Germinal center (tissue), 1 donor: ENCODE measurements at regions not wholly inside any gene's neighbourhood (a gene's known extent, or its start where the extent isn't known, plus 50 kb on each side); places are given as distances from the start of the nearest gene placed in this dataset.

Experiments used
- DNase-seq: peaks from one replicate; pipeline ENCODE4 v3.0.0; 2012; ENCODE audit warnings: mixed read lengths, low spot score

DNA sequence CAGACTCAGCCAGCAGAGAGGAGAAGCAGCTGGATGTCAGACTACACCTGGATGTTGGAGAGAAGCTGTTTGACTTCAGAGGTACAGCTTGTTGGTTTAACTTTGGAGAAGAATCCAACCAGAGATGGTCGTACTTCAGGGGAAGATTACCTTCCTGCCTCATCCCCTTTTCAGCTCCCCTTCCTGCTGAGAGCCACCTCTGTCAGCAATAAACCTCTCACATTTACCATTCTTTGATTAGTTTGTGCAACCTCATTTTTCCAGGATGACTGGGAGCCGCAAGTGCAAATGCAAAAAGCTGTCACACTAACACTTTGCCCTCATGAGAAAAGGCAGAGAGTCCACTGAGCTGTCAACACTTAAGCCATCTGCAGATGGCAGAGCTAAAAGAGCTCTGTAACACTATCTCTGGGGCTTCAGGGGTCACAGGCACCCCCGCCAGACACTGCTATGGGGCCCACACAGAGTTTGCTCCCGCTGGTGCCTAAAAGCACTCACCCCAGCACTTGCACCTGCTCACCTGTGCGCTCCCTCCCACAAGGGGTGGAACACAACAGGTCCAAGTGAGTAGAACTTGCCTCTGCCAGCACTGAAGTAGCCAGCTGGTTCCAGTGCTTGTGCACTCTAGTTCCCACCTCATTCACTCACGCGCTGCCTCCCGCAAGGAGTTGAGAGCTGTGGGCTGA lies 391.7 kb downstream of the METTL4 start:
- DNase-seq: no peak

DNA sequence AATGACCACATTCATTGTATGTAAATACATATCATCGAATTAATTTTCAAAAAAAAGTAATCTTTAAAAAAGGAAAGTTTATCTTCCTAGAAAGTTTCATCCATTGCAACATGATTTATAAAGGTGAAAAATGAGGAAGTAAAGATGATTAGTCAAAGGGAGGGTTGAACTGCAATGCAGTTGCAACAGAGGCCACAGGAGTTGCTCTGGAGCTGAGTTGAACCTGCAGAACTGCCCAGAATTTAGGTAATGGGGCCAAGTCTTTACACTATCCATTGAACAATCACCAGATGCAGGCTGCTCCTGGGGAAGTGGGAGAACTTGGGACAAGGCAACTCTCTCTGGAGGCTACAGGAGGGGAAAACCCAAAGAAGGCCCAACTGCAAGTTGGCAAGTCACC lies 390.7 kb downstream of the METTL4 start:
- no peak for DNase-seq

DNA sequence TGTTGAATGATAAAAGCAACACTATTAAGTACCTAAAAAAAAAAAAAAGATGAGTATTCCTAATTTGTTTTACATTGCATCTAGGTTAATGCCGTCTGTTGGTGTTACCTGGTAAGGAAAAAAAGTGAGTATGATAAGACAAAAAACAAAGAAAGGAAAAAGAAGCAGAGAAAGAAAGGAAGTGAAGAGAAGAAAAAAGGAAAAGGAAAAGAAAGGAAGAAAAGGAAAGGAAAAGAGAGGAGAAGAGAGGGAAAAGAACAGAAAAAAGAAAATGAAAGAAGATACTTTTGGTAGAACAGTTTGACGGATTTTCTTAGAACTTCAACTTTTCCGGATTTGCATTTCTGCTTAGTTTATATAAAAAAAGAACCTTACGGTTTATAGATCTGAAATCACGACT lies 387.9 kb downstream of the METTL4 start:
- DNase-seq: no peak

DNA sequence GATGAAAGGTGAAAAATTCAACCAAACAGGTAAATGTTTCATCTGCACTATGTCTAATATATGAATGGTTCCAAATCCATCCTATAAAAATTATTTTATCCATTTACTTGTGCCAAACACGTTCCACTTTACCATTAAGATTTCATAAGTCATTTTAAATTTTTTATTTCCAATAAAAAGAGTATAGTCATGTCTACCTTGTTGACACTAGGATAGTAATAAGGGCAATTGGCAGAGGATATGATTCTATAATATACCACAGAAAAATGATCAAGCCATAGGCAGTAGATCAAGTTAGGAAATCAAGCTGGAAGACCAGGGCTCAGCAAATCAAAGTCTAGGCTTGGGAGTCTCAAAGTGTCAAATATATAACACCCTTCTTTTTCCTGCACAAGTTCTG lies 384.3 kb downstream of the METTL4 start:
- no peak for DNase-seq

DNA sequence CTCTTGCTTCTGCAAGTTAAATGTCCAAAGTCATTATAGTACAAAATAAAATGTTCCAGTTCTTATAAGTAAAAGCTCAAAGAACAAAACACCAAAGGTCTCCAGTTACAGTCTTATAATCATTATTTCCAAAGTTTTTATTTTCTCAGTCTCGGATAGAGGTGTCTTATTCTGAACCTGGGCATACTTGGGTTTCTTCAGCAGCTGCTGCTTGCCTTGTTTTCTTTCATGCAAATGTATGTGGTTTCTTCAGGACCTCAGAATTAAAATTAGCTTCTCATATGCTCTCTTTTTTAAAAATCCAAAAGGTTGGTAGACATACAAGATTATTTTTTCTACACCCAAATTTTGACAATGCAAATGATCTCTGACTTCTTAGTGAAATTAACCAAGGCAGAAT lies 383.0 kb downstream of the METTL4 start:
- DNase-seq: no peak

DNA sequence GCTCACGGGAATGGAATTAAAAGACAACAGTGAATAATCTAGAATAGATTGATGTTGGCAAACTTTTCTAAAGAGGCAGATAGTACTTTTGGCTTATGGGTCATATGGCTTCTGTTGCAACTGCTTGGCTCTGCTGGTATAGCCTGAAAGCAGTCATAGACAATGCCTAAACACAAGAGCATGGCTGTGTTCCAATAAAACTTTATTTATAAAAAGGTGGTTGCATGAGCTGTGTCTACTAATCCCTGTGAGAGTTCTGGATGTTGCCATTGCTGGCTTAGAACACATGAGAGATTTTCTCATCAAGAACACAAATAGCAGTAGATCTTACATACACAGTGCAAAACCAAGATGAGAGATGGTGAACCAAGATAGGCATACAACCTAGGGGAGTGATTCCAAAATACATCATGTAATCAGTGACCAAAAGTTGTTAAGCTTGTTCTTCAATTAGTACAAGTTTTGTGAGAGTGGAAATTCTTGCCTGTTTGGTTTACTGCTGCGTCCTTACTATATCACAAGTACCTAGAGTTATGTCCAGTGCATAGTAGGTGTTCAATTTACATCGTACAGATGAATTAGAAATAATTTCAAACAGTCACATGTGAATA lies 380.0 kb downstream of the METTL4 start:
- DNase-seq: no peak

DNA sequence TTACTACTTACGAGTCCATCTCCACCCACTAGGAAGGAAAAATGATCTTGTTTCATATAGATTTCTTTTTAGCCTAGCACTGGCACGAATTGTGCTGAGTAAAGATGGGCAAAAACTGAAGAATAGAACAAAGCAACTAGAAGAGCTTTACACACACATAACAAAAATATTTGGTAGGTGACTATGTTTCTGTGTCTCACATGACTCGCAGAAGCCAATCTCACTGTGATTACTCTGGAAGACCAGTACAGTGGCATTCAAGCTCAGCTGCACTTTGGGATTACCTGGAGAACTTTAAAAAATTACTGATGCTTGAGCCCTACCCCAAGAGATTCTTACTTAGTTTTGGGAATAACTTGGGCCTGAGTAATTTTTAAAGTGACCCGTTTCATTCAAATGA lies 378.7 kb downstream of the METTL4 start:
- DNase-seq: no peak

DNA sequence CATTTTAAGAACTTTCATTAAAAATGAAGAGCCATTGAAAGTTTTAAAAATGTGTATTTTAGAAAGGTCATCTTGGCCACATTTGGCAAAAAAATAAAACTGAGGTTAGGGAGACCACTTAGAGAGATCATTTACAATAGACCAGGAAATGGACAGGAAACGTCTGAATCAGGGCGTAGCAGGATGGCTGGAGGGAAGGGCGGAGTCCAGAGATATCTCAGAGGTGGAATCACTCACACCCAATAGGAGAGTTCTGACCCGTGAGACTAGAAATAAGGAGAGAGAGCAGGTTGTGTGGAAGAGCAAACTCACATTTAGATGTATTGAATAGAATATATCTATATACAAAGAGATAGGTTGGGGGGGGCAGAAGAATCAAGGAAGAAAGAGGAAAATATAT lies 373.4 kb downstream of the METTL4 start:
- DNase-seq: no peak

DNA sequence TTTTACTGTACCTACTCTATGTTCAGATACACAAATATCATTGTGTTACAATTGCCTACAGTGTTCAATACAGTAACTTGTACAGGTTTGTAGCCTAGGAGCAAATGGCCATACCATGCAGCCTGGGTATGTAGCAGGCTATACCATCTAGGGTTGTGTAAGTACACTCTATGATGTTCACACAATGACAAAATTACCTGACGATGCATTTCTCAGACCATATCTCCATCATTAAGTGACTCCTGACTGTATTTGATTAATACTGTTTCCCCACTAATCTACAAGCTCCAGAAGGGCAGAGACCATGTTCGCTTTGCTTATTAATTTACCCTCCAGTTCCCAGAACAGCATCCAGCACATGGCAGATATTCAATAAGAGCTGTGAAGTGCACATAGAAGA lies 372.2 kb downstream of the METTL4 start:
- DNase-seq: no peak

DNA sequence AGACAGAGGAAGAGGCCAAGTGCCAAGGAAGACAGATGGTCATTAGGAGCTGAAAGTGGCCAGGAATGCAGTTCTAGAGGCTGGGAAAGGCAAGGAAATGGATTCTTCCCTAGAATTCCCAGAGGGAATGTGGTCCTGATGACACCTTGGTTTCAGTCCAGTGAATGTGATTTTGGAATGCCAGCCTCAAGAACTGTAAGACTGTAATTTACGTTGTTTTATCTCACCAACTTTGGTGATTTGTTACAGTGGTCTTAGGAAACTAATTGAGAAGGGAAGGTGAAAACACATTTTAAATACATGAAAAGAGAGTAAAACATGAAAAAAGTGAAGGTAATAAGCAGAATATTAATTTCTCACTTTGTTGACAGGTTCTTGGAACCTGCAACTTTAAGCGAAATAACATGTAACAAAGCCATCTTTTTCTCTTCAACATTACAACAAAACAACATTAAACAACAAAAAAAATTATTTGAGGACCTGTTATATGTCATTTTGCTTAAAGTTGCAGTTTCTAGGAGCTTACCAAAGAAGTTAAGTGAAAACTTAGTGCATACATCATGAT lies 370.2 kb downstream of the METTL4 start:
- no peak for DNase-seq

DNA sequence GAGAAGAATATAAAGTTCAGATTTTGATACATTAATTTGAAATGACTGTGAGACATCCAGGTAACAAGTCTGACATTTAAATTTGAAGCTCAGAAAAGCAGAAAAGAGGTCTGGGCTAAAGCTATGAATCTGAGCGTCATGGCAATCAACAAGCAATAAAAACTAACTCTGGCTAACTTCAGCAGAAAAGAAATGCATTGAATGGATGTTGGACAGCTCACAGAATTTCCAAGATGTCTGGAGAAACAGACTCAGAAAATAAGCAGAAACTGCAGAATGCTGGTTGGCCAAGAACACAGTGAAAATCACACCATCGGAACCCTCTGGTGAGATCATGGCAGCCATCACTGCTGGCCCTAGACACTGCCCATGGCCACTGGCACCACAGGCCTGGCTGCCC lies 366.6 kb downstream of the METTL4 start:
- no peak for DNase-seq

DNA sequence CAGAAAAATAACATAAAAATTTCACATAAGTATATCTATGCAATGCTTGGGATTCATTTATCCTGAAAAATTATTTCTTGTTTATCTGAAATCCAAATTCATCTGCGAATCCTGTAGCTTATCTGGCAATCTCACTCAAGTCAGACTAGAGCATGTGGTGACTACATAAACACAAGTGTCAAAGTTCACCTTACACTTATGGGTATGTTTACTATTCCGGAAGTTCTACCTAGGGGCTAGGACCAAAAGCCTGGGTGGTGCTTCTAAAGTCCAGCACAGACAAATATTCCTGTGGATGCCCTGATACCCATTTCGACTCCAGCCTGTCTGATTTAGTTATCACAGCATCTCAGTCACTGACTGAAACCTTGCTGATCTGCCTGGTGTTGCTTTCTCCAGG lies 364.0 kb downstream of the METTL4 start:
- no peak for DNase-seq

DNA sequence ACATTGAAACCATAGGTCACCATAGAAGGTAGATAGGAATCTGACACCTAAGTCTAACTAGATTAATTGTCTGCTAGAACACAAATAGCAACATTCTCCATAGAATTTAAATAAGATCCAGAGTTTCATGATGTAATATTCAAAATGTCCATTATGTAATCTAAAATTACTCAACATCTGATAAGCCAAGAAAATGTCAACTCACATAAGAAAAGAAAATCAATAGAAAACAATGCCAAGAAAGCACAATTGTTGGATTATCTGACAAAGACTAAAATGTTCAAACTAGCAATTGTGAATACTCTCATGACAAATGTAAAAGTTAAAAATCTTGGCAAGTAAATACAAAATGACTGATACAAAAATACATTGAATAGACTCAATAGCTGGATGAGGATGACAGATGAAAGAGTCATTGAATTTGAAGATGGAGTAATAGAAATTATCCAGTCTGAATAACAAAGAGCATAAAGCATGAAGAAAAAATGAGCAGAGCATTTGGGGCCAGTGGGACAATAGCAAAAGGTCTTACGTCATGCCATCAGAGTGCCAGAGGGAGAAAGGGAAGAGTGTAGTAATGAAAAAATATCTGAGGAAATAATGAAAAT lies 358.6 kb downstream of the METTL4 start:
- DNase-seq: no peak

DNA sequence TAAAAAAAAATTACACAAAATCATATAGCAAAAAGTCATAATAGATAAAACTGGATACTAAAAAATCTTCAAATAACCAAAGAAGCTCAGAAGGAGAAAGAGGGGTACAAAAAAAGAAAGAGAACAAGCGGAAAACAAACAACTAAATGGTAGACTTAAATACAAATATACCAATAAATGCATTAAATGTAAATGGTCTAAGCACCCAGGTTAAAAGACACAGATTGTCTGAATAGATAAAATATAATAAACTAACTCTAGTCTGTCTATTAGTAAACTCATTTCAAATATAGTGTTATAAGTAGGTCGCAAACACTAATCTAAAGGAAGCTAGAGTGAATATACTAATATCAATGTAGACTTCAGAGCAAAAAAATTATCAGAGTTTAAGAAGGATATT lies 357.4 kb downstream of the METTL4 start:
- no peak for DNase-seq

DNA sequence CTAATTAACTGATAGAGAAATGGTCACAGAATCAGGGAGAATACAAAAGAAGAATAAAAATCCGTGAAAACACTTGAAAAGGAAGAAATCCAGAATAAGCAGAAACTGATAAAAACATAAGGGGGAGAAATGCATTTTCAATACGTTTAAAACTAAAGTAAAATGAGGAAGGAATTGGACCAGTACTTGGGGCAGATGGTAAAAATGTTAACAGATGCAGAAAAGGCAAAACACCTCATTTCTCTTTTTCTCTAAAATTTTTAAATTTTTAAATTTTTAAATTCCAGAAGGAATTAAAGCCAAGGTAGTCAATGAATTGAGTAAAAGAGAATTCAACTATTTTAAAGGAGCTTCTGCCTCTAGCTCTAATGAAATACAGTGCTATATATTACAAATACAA lies 353.9 kb downstream of the METTL4 start:
- DNase-seq: no peak

DNA sequence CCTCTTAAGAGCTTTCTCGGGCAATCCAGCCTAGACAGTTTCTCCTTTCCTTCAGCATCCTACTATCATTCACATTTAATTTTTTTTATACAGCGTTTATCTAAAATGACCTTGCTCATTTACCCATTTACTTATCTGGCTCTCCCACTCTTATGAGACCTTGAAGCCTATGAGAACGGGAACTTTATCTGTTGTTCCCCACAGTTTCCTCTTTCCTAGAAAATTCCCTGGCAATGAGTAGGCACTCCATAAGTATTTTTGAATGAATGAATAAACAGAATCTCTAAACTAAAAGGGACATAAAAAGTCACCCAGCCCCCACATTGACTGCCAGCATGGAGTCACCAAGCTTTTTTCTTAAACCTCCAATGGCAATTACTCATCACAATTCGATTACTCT lies 353.2 kb downstream of the METTL4 start:
- no peak for DNase-seq

DNA sequence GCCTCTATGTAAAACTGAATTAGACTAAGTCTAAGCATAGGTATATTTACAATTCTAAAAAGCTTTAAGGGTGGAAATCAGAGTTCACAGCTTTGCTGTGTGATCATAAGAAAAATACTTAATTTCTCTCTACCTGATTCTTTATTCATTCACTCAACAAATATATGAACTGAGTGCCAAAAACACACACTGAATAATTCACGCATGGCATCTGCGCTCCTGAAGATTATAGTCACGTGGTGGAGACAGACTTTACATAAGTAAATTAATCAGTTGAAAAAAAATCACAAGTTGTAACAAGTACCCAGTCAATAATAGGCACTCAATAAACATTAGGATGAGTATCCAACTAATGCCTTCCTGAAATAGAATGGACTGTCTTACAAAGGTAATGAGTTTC lies 351.6 kb downstream of the METTL4 start:
- no peak for DNase-seq

DNA sequence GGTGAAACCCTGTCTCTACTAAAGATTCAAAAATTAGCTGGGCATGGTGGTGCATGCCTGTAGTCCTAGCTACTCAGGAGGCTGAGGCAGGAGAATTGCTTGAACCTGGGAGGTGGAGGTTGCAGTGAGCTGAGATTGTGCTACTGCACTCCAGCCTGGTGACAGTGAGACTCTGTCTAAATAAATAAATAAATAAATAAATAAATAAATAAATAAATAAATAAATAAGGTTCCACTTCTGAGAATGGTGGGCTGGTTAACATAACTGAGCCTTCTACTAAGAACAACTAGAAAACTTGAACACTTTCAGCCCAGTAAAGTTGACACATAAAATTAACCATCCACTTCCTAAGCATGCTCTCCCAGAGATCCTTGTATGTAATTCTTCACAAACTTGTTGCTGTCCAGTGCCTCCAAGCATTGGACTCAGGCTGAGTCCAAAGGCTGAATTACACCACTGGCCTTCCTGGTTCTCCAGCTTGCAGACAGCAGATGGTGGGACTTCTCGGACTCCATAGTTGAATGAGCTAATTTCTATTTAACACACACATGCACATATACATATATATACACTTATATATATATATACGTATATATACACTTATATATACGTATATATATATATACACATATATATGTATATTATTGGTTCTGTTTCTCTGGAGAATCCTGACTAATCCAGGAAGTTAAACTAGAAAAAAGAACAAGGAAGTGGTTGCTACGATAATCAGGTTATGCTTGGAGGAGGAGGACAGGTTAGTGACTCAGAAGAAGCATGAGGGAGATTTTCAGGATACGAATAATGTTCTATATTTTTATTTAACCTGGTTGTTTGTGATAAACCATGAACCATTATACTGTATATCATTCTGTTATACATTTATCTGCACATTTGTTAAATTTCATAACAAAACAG lies 348.8 kb downstream of the METTL4 start:
- no peak for DNase-seq

DNA sequence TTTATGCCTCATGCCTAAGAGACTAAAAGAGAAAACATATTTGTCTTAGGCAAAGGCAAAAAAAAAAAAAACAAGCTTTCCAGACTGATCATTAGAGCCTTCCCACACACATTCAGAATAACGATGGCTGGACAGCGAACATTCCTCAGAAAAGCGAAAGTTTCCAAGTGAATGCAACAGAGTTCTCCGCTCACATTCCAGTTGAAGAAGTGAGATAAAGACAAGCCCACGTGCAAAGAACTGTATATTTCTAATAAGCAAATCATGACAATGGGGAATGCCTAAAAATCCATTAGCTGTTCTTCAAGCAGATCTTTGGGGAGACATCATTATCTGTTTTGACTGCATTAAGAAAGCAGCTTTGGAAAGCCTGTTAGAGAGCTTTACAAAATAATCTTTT lies 347.9 kb downstream of the METTL4 start:
- no peak for DNase-seq

DNA sequence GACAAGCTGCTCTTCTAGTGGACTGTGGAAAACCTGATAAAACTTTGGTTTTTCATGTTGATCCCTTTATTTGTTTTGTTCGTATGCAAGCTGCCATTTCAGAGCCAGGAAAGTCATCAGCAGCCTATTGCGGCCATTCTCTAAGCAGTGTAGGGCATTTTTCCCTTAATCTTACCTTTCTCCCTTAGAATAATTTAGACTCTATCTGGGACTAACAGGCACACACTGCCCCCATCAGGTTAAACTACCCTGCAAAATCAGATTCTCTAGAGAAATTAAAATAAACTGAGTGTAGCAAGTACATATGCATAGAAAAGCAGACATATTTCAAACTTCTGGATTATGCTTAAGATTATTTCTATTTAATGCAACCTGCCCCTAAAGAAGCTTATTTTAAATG lies 347.5 kb downstream of the METTL4 start:
- DNase-seq: no peak

DNA sequence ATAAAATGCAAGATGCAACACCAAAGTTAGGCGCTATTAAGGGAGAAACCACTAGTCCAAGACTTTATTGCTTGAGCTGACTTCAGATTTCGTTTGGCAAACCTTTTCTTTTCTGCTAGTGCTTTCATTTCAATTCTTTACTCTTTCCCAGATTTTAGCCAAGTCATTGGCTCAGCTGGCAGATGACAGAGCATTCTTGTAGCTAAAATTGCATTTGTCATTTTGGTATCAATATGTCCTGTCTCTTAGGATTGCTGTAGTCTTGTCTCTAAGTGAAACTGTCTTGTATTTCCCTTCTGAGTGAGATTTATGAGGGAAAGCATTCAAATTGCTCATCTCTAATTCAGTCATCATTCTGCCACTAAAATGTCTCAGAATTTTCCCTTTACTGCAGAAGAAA lies 335.1 kb downstream of the METTL4 start:
- DNase-seq: no peak

DNA sequence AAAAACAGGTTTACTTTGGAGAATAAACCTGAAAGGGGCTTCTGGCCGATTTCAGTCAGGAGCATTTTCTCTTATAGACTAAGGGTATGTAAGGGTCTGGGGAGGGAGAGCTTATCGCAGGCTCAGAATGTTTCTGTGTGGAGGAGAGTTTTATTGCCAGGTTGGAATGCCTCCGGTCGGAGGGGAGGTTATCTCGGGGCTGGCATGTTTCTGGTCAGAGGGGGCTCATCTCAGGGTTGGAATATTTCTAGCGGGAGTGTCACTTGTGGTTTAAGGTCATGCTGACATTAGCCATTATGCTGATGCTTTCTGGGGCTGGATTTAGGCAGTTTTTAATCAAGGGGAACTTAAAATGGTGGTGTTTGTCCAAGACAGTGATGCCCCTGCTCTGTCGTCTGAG lies 333.6 kb downstream of the METTL4 start:
- no peak for DNase-seq

DNA sequence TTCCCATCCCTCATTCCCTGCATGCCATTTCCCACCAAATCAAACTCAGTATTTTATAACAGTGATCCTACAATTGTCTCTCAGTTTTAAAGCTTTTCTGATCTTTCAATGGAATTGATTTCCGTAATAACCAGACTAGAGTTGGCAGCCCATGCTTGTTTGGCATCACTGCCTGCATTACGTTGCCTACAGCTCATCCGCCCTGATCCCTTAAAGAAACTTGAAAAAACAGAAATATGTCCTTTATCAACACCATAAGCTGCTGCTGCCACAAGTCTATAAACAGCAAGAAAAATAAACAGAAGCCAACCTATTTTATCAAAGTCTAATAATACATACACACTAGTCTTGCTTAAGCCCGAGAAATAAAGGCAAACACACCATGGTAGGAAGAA lies 331.0 kb downstream of the METTL4 start:
- no peak for DNase-seq
